ENCODE measurements at regions not wholly inside any gene's neighbourhood (a gene's known extent, or its start where the extent isn't known, plus 50 kb on each side); places are given as distances from the start of the nearest gene placed in this dataset.

- TF ChIP-seq CTCF (IDR thresholded peaks at IDR 0.05) (no peak), POLR2A (IDR thresholded peaks at IDR 0.05) (no peak)
Measured at GRCh38 chr6:170036916-170037315, 254.0 kb downstream of the DLL1 start.
